Motor neuron (in vitro differentiated cells): ENCODE measurements at regions not wholly inside any gene's neighbourhood (a gene's known extent, or its start where the extent isn't known, plus 50 kb on each side); places are given as distances from the start of the nearest gene placed in this dataset.

Experiments
- ATAC-seq, 8 experiments: fragments of 200-7000 bp; cut with Tn5 transposase; replicated peaks in 6 of 8; 2 replicates each; pipeline ENCODE4 v1.8.0; 2021; ENCODE audit warnings: mild to moderate bottlenecking in 8 of 8, moderate library complexity in 8 of 8
- H3K27ac ChIP-seq, 2 donors: fragments of 250-450 bp; sonication (Bioruptor Pico); 2 replicates each; pipeline ENCODE4 v1.9.0; 2021; ENCODE audit warnings: antibody characterized with exemption in 2 of 2, mild to moderate bottlenecking in 2 of 2, moderate library complexity in 1 of 2
- H3K4me1 ChIP-seq, 2 donors: fragments of 250-450 bp; sonication (Bioruptor Pico); replicated peaks in 1 of 2; 2 replicates each; pipeline ENCODE4 v1.6.1; 2021; ENCODE audit warnings: antibody characterized with exemption in 2 of 2, mild to moderate bottlenecking in 2 of 2, moderate library complexity in 1 of 2
- H3K4me3 ChIP-seq, 5 donors: fragments of 250-450 bp; sonication (Bioruptor Pico); 2 replicates each; pipeline ENCODE4 v1.9.0; 2021; ENCODE audit warnings: antibody characterized with exemption in 5 of 5, mild to moderate bottlenecking in 5 of 5, moderate library complexity in 4 of 5
- WGBS, 10 experiments: fragments of 450-650 bp; shearing (Covaris generic); methylation state at CpG; one replicate each; pipeline ENCODE4 v1.0.0; 2022; 5-methylcytosine and 5-hydroxymethylcytosine counted together
- in situ Hi-C, 9 experiments: fragments of 400-800 bp; cut with MboI; loops; one replicate each; pipeline ENCODE4 v1.15.0; 2021; ENCODE audit warnings: low sequenced_read_pairs in 9 of 9, low pct_unique_long_range_greater_than_20kb in 2 of 9; ENCODE audit not compliant: unreplicated experiment in 9 of 9

DNA sequence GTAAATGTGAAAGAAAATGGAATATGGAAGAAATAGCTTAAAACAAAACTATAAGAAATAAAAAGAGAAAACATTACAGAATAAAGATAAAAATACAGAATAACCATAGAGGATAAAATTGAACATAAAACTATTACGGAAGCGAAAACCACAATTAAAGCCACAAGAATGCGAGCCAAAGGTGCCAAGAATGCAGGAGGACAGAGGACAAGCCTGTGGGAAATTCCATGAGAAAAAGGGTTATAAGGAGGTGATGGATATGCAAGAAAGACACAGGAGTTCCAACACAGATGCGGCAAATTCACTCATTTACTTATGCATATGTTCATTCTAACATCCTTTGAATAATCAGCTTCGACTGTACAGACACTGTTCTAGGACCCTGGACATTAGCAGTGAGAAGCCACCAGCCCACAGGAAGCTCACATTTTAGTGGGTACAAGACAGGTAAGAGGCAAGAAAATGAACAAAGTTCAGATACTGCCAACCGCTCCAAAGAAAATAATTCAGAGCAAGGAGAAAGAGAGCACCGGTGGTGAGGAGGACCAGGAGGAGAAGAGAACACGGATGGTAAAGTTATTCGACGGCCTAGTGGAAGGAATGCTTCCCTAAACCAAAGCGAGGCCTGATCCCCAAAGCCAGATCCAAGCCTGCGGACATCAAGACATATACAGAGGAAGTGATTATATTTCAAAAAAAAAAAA, 213.7 kb upstream of the MGMT start:
- in situ Hi-C loops, result no loop called here
- Histone ChIP-seq H3K4me3 (no peak overlapping the region), H3K27ac (no peak overlapping the region), H3K4me1 (no peaks in the 10 kb centered on the region)
- WGBS, 10 experiments, result 31 to 96% (median 89%) methylated on average over 2 to 12 of the region's 12 CpGs
- ATAC-seq, result peak in 1 of 8 experiments; percentile 49

DNA sequence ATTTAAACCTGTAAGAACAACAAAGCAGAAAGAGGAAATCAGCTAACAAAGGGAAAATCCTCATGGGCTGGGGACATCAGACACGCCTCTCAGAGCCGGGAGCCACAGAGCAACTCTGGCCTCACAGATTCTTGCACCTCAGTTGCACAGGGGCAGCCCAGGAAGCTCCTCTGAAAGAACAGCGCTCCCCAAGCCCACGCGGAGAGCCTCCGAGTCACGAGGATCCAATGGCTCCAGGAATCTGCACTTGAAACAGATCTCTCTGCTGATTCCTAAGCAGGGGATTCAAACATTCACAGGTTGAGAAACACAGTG, 213.2 kb upstream of the MGMT start:
- 55 to 93% (median 80%) methylated on average over 1 to 7 of the region's 7 CpGs; no CpG with 5 or more reads in 3 of the 10 experiments for WGBS, 10 experiments
- in situ Hi-C loops, result no loop called here
- no peaks in the 10 kb centered on the region for H3K4me1 ChIP-seq
- no peak overlapping the region for H3K27ac ChIP-seq
- no peak for ATAC-seq
- no peak overlapping the region for H3K4me3 ChIP-seq

DNA sequence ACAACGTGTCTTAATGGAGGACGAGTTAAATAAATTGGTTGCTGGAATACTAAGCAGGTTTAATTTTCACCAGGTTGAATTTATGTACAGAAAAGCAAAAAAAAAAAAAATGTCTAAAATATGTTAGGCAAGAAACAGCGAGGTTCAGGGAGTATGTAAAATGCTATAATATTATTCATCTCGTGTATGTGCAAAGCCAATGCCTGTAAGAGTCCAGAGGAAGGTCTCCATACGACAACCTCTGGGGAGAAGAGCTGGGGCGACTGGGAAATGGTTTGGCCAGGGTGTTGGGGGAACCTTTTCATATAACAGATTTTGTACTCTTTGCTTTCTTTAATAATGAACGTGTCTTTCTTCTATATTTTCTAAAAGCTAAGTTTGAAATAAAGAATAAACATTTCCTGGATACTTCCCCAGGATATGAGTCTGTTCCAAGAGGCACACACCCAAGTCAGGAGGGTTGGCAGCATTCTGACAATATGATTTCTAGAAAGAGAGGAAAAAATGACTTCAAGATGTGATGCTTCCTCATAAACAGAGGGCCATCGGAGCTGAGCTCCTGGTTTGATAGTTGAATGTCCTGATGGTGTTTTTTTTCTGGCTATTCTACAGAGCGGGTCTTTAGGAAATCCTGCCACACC, 208.6 kb upstream of the MGMT start:
- WGBS, 10 experiments, result 0 to 89% (median 68%) methylated on average over 3 to 9 of the region's 9 CpGs
- in situ Hi-C loops, result no loop called here
- Histone ChIP-seq H3K4me3 (no peak overlapping the region), H3K4me1 (peaks cover 0 to 10% of the 10 kb centered on the region in 2 donors), H3K27ac (no peak overlapping the region)
- ATAC-seq, result peak in 3 of 8 experiments; percentile 66 to 77 (median 70)

DNA sequence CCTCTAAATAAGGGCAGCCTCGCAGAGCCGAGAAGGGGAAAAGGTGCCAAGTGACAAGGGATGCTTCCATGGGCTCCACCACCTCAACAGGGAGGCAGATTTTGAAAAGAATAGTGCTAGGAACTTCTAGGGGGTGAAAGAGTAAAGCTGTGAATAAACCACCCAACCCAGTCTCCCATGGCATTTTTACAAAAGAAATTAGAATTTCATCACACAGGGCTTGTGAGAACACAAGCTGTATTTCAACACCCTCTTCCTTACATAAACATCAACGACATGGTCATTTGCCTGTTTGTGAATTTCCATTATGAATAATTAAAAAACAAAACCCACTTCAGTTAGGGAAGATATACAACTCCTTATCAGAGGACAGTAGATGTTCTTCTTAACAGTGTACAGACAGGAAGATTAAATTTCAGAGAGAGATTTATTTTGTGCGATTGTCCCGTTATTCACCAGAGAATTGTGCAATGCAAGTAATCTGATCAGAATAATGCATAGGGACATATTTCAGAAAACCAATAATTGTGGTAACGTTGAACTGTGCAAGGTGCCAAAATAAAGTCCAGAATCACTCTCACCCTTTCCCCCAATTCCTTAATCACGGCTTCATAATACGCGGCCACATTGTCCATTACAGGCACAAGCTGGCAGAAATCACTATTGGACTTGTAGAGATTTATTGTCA, 207.8 kb upstream of the MGMT start:
- Histone ChIP-seq H3K4me3 (no peak overlapping the region), H3K4me1 (peaks cover 0 to 10% of the 10 kb centered on the region in 2 donors), H3K27ac (no peak overlapping the region)
- in situ Hi-C loops, result no loop called here
- peak in 3 of 8 experiments; percentile 78 to 83 (median 79) for ATAC-seq
- WGBS, 10 experiments, result 27 to 88% (median 71%) methylated on average over 1 to 9 of the region's 9 CpGs; no CpG with 5 or more reads in 1 of the 10 experiments

DNA sequence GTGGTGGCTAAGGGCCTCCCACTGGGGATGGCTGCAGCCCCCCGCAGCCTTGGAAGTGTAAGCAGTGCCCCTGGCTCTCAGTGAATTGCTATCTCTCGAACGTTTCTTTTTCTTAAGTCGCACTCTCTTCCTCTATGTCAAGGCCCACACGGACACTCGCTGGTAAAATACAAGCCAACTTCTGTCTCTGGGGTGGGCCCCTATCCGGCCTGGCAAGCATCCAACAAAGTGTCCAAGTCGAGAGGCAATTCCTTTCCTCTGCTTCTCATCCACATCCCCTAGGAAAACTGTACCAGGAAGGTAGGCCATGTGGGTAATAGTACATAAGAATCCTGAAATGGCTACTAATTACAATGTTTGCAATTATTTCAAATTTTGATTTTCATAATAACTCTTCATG, 194.9 kb upstream of the MGMT start:
- H3K27ac ChIP-seq, result no peak overlapping the region
- H3K4me3 ChIP-seq, result no peak overlapping the region
- 0 to 100% (median 69%) methylated on average over 1 to 6 of the region's 8 CpGs; no CpG with 5 or more reads in 4 of the 10 experiments for WGBS, 10 experiments
- in situ Hi-C loops, result no loop called here
- no peak for ATAC-seq
- peaks cover 0 to 4% of the 10 kb centered on the region in 2 donors for H3K4me1 ChIP-seq

DNA sequence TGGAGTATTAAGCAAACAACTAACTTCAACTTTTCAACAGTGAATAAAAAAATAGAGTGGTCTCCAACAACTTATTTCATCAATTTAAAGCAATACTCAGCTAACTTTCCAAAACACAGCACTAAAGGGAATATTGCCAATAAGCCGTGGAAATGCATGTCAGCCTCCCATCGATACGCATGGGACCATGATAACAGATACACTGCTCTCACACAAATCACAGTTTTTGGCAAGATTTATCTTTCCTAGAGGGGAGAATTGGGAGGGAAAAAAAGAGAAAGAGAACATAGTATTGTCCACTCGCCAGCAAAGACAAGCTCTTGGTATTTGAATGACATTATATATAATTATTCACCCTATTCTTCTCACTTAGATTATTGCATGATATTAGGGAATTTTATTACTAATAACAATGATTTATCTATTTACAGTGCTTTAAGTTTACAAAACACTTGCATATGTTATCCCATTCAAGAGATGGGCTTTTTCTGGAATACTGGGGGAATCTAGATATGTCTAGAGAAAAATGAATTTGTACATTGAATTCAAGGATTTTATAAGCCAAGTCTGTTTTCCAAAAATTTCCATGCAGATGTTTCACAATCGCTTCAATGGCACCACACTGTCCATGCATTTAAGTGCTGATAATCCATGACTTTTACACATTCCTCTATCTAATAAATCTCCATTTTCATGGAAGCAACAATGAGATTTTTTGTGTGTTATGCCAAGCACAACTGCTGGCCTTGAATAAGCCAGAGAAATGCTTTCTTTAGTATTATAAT, 194.0 kb upstream of the MGMT start:
- H3K4me1 ChIP-seq, result peaks cover 0 to 4% of the 10 kb centered on the region in 2 donors
- H3K4me3 ChIP-seq, result no peak overlapping the region
- no peak for ATAC-seq
- in situ Hi-C loops, result no loop called here
- no peak overlapping the region for H3K27ac ChIP-seq
- WGBS, 10 experiments, result 37 to 100% (median 93%) methylated on average over 1 to 5 of the region's 5 CpGs

DNA sequence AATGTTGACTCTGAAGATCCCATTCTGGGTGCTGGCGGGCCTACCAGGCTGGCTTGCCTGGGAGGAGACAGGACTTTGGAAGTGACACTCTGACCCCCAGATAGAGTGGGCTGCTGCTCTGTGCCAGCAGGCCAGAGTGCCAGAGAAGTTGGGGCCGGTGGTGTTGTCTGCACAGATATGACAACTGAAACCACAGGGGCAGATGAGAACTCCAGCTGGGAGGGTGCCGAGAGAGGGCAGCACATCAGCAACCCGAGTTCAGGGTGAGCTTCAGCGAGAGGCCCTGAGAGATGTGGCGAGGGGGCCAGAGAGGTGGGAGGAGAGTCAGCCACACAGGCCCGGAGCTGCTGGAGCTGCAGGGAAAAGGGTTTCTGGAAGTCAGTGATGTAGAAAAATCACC, 193.2 kb upstream of the MGMT start:
- H3K27ac ChIP-seq, result no peak overlapping the region
- in situ Hi-C loops, result no loop called here
- H3K4me3 ChIP-seq, result no peak overlapping the region
- ATAC-seq, result no peak
- 0 to 100% (median 89%) methylated on average over 1 to 4 of the region's 7 CpGs; no CpG with 5 or more reads in 5 of the 10 experiments for WGBS, 10 experiments
- H3K4me1 ChIP-seq, result peaks cover 0 to 4% of the 10 kb centered on the region in 2 donors

DNA sequence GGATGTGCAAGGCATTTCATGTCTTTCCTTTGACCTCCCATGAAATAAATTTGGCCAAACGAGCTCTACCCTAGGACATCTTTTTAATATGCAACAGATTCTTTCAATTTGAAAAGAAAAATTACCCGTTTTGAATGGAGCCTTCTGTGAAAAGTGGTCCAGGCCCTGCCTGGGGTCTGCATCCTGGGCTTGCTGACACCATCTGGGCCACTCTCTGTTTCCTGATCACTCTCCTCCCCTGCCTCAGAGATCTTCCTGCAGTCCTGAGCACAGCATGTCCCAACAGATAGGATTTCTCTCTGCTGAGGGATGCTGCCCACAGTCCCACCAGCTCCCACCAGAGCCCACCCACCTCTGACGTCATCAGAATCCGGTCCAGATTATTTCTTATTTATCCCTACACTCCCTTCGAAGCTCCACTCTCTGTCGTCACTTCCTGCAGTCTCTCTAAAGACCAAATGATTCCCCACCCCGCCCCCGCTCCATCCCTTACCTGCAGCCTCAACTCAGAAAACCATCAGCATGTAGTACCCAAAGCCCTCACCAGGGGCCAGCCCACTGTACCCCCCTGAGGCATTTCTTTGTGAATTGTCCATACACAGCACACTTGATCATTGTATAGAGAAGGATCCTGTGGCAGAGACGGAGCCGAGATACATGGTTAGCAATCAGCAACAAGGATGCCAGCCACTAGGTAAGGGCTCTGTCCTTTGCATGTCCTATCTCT, 192.1 kb upstream of the MGMT start:
- H3K4me3 ChIP-seq, result no peak overlapping the region
- 7 to 81% (median 57%) methylated on average over 1 to 8 of the region's 10 CpGs; no CpG with 5 or more reads in 4 of the 10 experiments for WGBS, 10 experiments
- H3K4me1 ChIP-seq, result peaks cover 0 to 4% of the 10 kb centered on the region in 2 donors
- peak in 2 of 8 experiments; percentile 35 to 57 for ATAC-seq
- no peak overlapping the region for H3K27ac ChIP-seq
- in situ Hi-C loops, result no loop called here

DNA sequence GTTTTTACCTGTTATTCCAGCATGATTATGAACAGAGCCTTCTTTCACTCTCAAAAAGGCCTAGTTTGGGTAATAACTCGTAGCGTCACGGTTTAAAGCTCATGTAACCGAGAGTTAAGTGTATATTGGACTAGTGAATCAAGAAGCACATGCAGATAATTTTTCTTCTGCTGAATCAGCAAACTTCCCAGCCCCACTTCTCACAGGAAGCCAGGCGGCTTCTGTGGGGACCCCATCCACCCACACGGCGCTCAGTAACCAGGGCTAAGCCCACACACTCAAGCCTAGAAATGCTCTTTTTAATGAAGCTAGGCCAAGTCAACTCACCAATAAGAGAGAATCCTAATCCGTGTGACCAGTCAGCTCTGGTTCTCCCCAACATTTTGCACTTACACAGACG, 191.2 kb upstream of the MGMT start:
- H3K4me1 ChIP-seq, result peaks cover 0 to 4% of the 10 kb centered on the region in 2 donors
- ATAC-seq, result no peak
- in situ Hi-C loops, result no loop called here
- H3K27ac ChIP-seq, result no peak overlapping the region
- WGBS, 10 experiments, result 50 to 100% (median 79%) methylated on average over 1 to 5 of the region's 9 CpGs; no CpG with 5 or more reads in 2 of the 10 experiments
- H3K4me3 ChIP-seq, result no peak overlapping the region

DNA sequence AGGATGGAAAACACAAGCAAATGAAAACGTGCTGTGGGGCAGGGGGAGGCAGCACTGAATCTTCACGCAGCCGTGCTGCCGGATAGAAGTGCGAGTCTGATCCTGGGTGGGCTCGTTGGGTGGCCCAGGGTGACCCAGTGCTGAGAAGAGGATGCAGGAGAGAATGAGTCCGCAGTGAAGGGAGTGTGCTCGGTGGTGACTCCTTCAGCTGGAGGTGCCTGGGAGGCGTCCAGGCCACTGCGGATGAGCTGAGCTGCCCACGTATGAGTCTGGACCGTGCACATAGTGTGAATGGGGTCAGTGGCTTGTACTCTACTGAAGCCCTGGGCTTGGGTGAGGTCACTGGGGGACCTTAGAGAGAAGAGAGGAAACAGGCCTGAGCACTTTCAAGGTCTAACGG, 190.0 kb upstream of the MGMT start:
- H3K4me3 ChIP-seq, result no peak overlapping the region
- WGBS, 10 experiments, result 27 to 74% (median 50%) methylated on average over 1 to 8 of the region's 13 CpGs; no CpG with 5 or more reads in 6 of the 10 experiments
- no peak for ATAC-seq
- peaks cover 0 to 4% of the 10 kb centered on the region in 2 donors for H3K4me1 ChIP-seq
- no peak overlapping the region for H3K27ac ChIP-seq
- in situ Hi-C loops, result no loop called here

DNA sequence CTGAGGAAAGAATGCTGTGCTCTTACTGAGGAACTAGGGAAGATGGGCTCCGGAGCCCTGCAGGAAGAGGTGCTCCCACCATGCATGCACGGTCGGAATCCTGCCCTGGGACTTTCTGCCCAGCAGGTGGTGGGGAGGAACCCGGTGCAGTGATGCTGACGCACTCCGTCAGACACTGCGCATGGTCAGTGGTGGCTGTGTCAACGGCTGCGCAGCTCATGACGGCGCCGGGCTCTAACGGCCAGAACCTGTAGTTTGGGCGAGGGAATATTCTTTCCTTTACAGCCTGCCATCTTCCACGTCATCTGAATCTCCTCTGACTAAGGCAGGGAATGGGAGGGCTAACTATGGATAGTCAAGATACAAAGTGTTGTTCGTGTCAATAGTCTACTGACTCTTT, 189.2 kb upstream of the MGMT start:
- Histone ChIP-seq H3K27ac (no peak overlapping the region), H3K4me3 (no peak overlapping the region), H3K4me1 (peaks cover 0 to 4% of the 10 kb centered on the region in 2 donors)
- WGBS, 10 experiments, result 40 to 100% (median 70%) methylated on average over 1 to 12 of the region's 16 CpGs; no CpG with 5 or more reads in 1 of the 10 experiments
- ATAC-seq, result no peak
- in situ Hi-C loops, result no loop called here

DNA sequence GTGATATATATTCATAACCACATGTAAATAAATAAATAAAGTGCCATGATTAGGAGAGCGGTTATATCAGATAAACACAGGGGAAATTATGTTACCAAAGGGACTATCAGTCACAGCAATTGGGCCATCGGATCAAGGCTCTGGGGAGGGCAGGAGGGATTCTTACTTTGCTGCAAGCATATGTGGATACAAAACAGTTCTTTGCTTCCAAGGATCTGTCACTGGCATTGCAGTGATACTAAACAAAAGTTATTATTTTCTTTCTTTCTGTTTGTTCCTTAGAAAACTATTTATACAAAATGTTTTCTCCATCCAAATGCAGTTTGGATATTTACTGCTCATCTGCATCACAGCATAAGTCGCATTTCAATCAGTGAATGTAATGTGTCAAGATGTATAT, 188.4 kb upstream of the MGMT start:
- no peak overlapping the region for H3K27ac ChIP-seq
- in situ Hi-C loops, result no loop called here
- peaks cover 0 to 4% of the 10 kb centered on the region in 2 donors for H3K4me1 ChIP-seq
- WGBS, 10 experiments, result 6 to 100% (median 82%) methylated on average over 1 to 3 of the region's 3 CpGs
- H3K4me3 ChIP-seq, result no peak overlapping the region
- no peak for ATAC-seq
